A549 (cell line): ENCODE measurements at regions not wholly inside any gene's neighbourhood (a gene's known extent, or its start where the extent isn't known, plus 50 kb on each side); places are given as distances from the start of the nearest gene placed in this dataset.

Experiments used
- ATAC-seq, 2 experiments: fragments of 200-7000 bp in 1 of 2; fragments of >200 bp in 1 of 2; cut with Nextera tagmentation in 1 of 2; cut with Tn5 transposase in 1 of 2; 3 replicates each; pipeline versions ENCODE4 v1.8.0 to v1.9.1; 2018 to 2020; ENCODE audit warnings: mild to moderate bottlenecking in 1 of 2, moderate library complexity in 1 of 2
- CTCF ChIA-PET: fragments of 300-600 bp; sonication (Branson Sonifier 250); formaldehyde crosslinking; extraction: SDS; loops from one replicate; lab custom pipeline; 2021; ENCODE audit warnings: antibody characterized with exemption, inconsistent platforms; lab: Yijun Ruan, JAX
- POLR2A ChIA-PET: fragments of 350-600 bp; formaldehyde crosslinking; extraction: SDS; loops from one replicate; lab custom pipeline; 2021; ENCODE audit warnings: antibody characterized with exemption, inconsistent platforms; lab: Yijun Ruan, JAX
- DNase-seq, 2 experiments: peaks; one replicate each; pipeline versions ENCODE4 v3.0.0 to v3.0.0-alpha.2; 2011 to 2016; ENCODE audit warnings: low read depth in 1 of 2, low spot score in 1 of 2
- FAIRE-seq: peaks from 2 replicates; lab custom pipeline; 2011; peaks lifted over from hg19 to GRCh38; lab: Jason Lieb, UNC
- H3K27ac ChIP-seq, 2 experiments: fragments of >200 bp; sonication (Bioruptor Twin); formaldehyde crosslinking; 3 replicates each; pipeline ENCODE4 v1.5.1; 2016 to 2017
- H3K4me1 ChIP-seq: fragments of >200 bp; sonication (Bioruptor Twin); formaldehyde crosslinking; 3 replicates; pipeline ENCODE4 v1.6.1; 2016
- H3K4me2 ChIP-seq: fragments of >200 bp; sonication (Bioruptor Twin); formaldehyde crosslinking; 3 replicates; pipeline ENCODE4 v1.6.1; 2016
- H3K4me3 ChIP-seq: fragments of >200 bp; sonication (Bioruptor Twin); formaldehyde crosslinking; 3 replicates; pipeline ENCODE4 v1.5.1; 2016
- H3K9me3 ChIP-seq: fragments of >200 bp; sonication (Bioruptor Twin); formaldehyde crosslinking; 3 replicates; pipeline ENCODE4 v1.6.1; 2016
- CBX8 ChIP-seq: fragments of 200-600 bp; sonication (generic); IDR thresholded peaks from 2 replicates; pipeline ENCODE4 v1.6.1; 2016
- CEBPB ChIP-seq, 2 experiments: fragments of >200 bp in 1 of 2; sonication (Bioruptor Twin) in 1 of 2; formaldehyde crosslinking in 1 of 2; IDR thresholded peaks; 2 replicates each; pipeline ENCODE4 v1.6.1; 2012 to 2016
- CHD4 ChIP-seq: fragments of 200-600 bp; sonication (generic); IDR thresholded peaks from 2 replicates; pipeline ENCODE4 v1.6.1; 2016; ENCODE audit warnings: antibody characterized with exemption, mild to moderate bottlenecking, borderline replicate concordance
- EHF ChIP-seq: fragments of 250-450 bp; sonication (Bioruptor Pico); IDR thresholded peaks from 2 replicates; pipeline ENCODE4 v1.5.0; 2020; ENCODE audit warnings: mild to moderate bottlenecking
- EHMT2 ChIP-seq: fragments of 200-600 bp; sonication (generic); IDR thresholded peaks from 2 replicates; pipeline ENCODE4 v1.6.1; 2016; ENCODE audit warnings: antibody characterized with exemption, low read depth, mild to moderate bottlenecking, moderate library complexity
- FOSB ChIP-seq: fragments of 250-450 bp; sonication (Bioruptor Pico); IDR thresholded peaks from 2 replicates; pipeline ENCODE4 v1.5.0; 2020; ENCODE audit warnings: mild to moderate bottlenecking, moderate library complexity
- GATA3 ChIP-seq: IDR thresholded peaks from 2 replicates; pipeline ENCODE4 v1.6.1; 2012; ENCODE audit warnings: borderline replicate concordance
- HEYL ChIP-seq: fragments of 250-450 bp; sonication (Bioruptor Pico); IDR thresholded peaks from 2 replicates; pipeline ENCODE4 v1.8.0; 2021; ENCODE audit warnings: mild to moderate bottlenecking, moderate library complexity
- HMGXB4 ChIP-seq: fragments of 250-450 bp; sonication (Bioruptor Pico); IDR thresholded peaks from 2 replicates; pipeline ENCODE4 v1.5.0; 2021; ENCODE audit warnings: mild to moderate bottlenecking, moderate library complexity, borderline replicate concordance
- JUN ChIP-seq, 2 experiments: fragments of >200 bp; sonication (Bioruptor Twin); formaldehyde crosslinking; IDR thresholded peaks; 2 replicates in 1 of 2; 3 replicates in 1 of 2; pipeline ENCODE4 v1.6.1; 2016 to 2017
- MAX ChIP-seq: IDR thresholded peaks from 2 replicates; pipeline ENCODE4 v1.6.1; 2012
- NFE2L2 ChIP-seq: fragments of 150-350 bp; conservative IDR thresholded peaks from 2 replicates; pipeline ENCODE4 v1.6.1; 2014; ENCODE audit warnings: low read length
- NR3C1 ChIP-seq: fragments of >200 bp; sonication (Bioruptor Twin); formaldehyde crosslinking; IDR thresholded peaks from 3 replicates; pipeline ENCODE4 v1.6.1; 2017
- PBX3 ChIP-seq: IDR thresholded peaks from 2 replicates; pipeline ENCODE4 v1.6.1; 2012
- PHF8 ChIP-seq: fragments of 200-600 bp; sonication (generic); IDR thresholded peaks from 2 replicates; pipeline ENCODE4 v1.6.1; 2016; ENCODE audit warnings: low read depth, mild to moderate bottlenecking, antibody characterized with exemption, moderate library complexity, borderline replicate concordance
- POLR2AphosphoS2 ChIP-seq: conservative IDR thresholded peaks from 2 replicates; pipeline ENCODE4 v1.6.1; 2012; ENCODE audit warnings: low read length, improper control_type of control experiment, inconsistent platforms
- RAD21 ChIP-seq, 2 experiments: fragments of >200 bp in 1 of 2; sonication (Bioruptor Twin) in 1 of 2; formaldehyde crosslinking in 1 of 2; IDR thresholded peaks in 1 of 2; conservative IDR thresholded peaks in 1 of 2; 2 replicates in 1 of 2; 3 replicates in 1 of 2; pipeline ENCODE4 v1.6.1; 2012 to 2018; ENCODE audit warnings: inconsistent platforms in 1 of 2
- RARB ChIP-seq: fragments of 250-450 bp; sonication (Bioruptor Pico); IDR thresholded peaks from 2 replicates; pipeline ENCODE4 v1.8.0; 2021; ENCODE audit warnings: mild to moderate bottlenecking, moderate library complexity
- RCOR1 ChIP-seq: fragments of 150-350 bp; IDR thresholded peaks from 2 replicates; pipeline ENCODE4 v1.6.1; 2014; ENCODE audit warnings: antibody characterized with exemption, low read length, low read depth
- RNF2 ChIP-seq: fragments of 200-600 bp; sonication (generic); IDR thresholded peaks from 2 replicates; pipeline ENCODE4 v1.6.1; 2016; ENCODE audit warnings: low read depth, mild to moderate bottlenecking, antibody characterized with exemption, moderate library complexity, borderline replicate concordance
- USF2 ChIP-seq: fragments of 450-650 bp; IDR thresholded peaks from 2 replicates; pipeline ENCODE4 v1.6.1; 2014; ENCODE audit warnings: antibody characterized with exemption
- WGBS: methylation state at CpG from one replicate; pipeline ENCODE4 v1.1.6; 2017; ENCODE audit errors: missing lambda C conversion rate; 5-methylcytosine and 5-hydroxymethylcytosine counted together

GRCh38 chr5:143501310-143502044 is 98.0 kb upstream of the NR3C1 start:
- H3K4me3 ChIP-seq, result no peak overlapping the region
- no peak for FAIRE-seq
- DNase-seq, result no peak
- TF ChIP-seq CHD4, result no peak
- TF ChIP-seq GATA3, result no peak
- no peak for TF ChIP-seq POLR2AphosphoS2
- TF ChIP-seq HMGXB4 (CRISPR knock-in tag), result no peak
- no peak for TF ChIP-seq RARB
- TF ChIP-seq MAX, result no peak
- no peak for TF ChIP-seq NFE2L2
- TF ChIP-seq JUN (IDR thresholded peaks at IDR 0.05), result no peak
- TF ChIP-seq PHF8, result no peak
- TF ChIP-seq CEBPB (IDR thresholded peaks at IDR 0.05), result no peak
- no peak for TF ChIP-seq FOSB (CRISPR knock-in tag)
- no peak for TF ChIP-seq EHF (CRISPR knock-in tag)
- no peak for TF ChIP-seq HEYL (CRISPR knock-in tag)
- no peak for TF ChIP-seq CBX8
- TF ChIP-seq NR3C1, result no peak
- no peak for TF ChIP-seq USF2
- no peak for TF ChIP-seq RCOR1
- no peak for TF ChIP-seq PBX3
- no peak for TF ChIP-seq EHMT2
- TF ChIP-seq RNF2, result no peak
- TF ChIP-seq, all 56 proteins: peak for 0
- POLR2A ChIA-PET, result no interaction called here
- CTCF ChIA-PET, result interaction anchor here (0.9 kb wide), 1 partner anchor 62 kb away, joined by 3 read pairs; no protein-coding TSS in a partner anchor
- peak; percentile 36 to 40; a peak in 3 of 6 replicates for ATAC-seq
- 93% methylated on average over 7 of the region's 7 CpGs for WGBS
- Histone ChIP-seq H3K4me1 (peaks cover 47% of the 10 kb centered on the region), H3K4me2 (no peak overlapping the region), H3K9me3 (peaks cover 11% of the 10 kb centered on the region), H3K27ac (peak overlapping the region; percentile 43 to 77)

GRCh38 chr5:143499480-143500114 is 96.1 kb upstream of the NR3C1 start:
- Histone ChIP-seq H3K4me2 (no peak overlapping the region), H3K4me1 (peaks cover 55% of the 10 kb centered on the region), H3K9me3 (no peaks in the 10 kb centered on the region), H3K27ac (peak overlapping the region; percentile 21 to 90; a peak in 4 of 6 replicates), H3K4me3 (no peak overlapping the region)
- FAIRE-seq (peak; percentile 63), DNase-seq (peak in 1 of 2 experiments; percentile 33), ATAC-seq (0 out of 6 replicates have a peak, but pooled peaks of 1 of the 2 experiments have one; percentile 16)
- POLR2A ChIA-PET, result no interaction called here
- CTCF ChIA-PET, result interaction anchor here (0.6 to 1.4 kb wide), 3 partner anchors 27 to 95 kb away, joined by 3 to 4 read pairs (median 3); no protein-coding TSS in a partner anchor
- TF ChIP-seq NR3C1 (no peak), RAD21 (conservative IDR thresholded peaks at IDR 0.05 in 1 of 2, IDR thresholded peaks at IDR 0.05 in 1 of 2) (0 out of 5 replicates have a peak, but pooled peaks of 1 of the 2 experiments have one; percentile 7), EHMT2 (peak; percentile 73; the same call in 1 of the 2 replicates)
- 86% methylated on average over 2 of the region's 2 CpGs for WGBS
